ENCODE measurements at regions not wholly inside any gene's neighbourhood (a gene's known extent, or its start where the extent isn't known, plus 50 kb on each side); places are given as distances from the start of the nearest gene placed in this dataset.

DNA sequence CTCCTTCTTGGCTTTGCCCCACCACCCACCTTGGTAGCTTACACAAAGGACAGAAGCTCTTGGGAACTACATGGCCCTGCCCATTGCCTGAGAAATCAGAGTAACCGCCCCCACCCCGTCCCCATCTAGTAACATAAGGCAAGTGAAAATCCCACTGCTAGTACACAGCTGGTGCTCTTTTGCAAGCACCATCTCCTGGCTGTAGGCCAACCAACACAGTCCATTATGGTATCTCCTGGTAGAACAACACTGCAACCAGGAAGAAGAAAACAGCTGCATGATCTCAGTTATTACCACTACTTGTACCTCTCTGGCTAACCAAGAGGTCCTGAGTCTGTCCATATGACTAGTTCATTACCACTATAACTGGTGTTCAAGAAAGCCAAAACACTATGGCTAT, 841.1 kb upstream of the MANEA start:
- TF ChIP-seq, protein P1, sequence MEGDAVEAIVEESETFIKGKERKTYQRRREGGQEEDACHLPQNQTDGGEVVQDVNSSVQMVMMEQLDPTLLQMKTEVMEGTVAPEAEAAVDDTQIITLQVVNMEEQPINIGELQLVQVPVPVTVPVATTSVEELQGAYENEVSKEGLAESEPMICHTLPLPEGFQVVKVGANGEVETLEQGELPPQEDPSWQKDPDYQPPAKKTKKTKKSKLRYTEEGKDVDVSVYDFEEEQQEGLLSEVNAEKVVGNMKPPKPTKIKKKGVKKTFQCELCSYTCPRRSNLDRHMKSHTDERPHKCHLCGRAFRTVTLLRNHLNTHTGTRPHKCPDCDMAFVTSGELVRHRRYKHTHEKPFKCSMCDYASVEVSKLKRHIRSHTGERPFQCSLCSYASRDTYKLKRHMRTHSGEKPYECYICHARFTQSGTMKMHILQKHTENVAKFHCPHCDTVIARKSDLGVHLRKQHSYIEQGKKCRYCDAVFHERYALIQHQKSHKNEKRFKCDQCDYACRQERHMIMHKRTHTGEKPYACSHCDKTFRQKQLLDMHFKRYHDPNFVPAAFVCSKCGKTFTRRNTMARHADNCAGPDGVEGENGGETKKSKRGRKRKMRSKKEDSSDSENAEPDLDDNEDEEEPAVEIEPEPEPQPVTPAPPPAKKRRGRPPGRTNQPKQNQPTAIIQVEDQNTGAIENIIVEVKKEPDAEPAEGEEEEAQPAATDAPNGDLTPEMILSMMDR (IDR thresholded peaks at IDR 0.05), result no peak
- TF ChIP-seq POLR2A (IDR thresholded peaks at IDR 0.05), result no peak
